ENCODE measurements at regions not wholly inside any gene's neighbourhood (a gene's known extent, or its start where the extent isn't known, plus 50 kb on each side); places are given as distances from the start of the nearest gene placed in this dataset.
"Not testable (repeated sequence)": the region's sequence is repeated elsewhere in the genome, so short reads cannot be mapped to it uniquely, and the experiment has no call there.

DNA sequence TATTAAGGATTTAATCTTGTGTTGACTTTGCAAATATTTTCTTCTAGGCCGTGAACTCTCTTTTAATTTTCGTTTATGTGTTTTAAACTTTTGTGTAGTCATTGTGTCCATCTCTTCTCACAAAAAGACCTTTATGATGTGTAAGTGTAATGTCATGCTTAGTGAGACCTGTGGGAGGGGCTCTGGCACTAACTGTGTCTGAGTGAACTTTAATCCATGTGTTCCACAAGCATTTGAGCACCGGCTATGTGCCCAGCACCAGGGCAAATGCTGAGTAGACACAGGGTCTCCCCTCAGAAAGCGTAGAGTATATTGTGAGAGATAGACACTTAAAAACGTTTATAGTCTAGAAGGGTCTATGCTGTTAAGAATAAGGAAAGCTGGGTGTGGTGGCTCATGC lies 272.6 kb upstream of the TUT7 start:
- Mint-ChIP-seq H3K4me3 (no peak overlapping the region), H3K36me3 (ENCODE audit: low read depth) (no peaks in the 10 kb centered on the region), H3K27me3 (no peaks in the 10 kb centered on the region), H3K27ac (no peak overlapping the region), H3K4me1 (ENCODE audit: low read depth) (no peaks in the 10 kb centered on the region), H3K9me3 (no peaks in the 10 kb centered on the region)

DNA sequence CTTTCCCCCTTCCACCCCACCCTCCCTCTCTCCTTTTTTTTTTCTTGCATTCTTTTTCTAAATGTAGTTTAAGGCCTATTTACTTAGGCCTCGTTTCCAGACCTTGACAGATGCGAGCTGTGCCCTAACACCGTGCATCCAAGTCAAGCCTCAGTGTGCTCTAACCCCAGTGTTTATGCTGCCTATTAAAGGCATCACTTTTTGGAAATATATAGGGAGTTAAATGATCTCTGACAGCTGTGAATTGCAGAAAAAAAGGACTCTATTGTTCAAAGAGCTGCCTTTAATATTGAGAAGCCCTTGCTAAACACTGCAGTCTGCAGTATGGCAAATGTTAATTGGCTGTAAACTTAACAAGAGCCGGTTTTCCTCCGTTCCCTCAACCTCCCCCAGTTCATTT lies 270.4 kb upstream of the TUT7 start:
- no peaks in the 10 kb centered on the region for H3K4me1 Mint-ChIP-seq (ENCODE audit: low read depth)
- H3K9me3 Mint-ChIP-seq, result no peaks in the 10 kb centered on the region
- H3K4me3 Mint-ChIP-seq, result no peak overlapping the region
- H3K27me3 Mint-ChIP-seq, result no peaks in the 10 kb centered on the region
- no peak overlapping the region for H3K27ac Mint-ChIP-seq
- H3K36me3 Mint-ChIP-seq (ENCODE audit: low read depth), result no peaks in the 10 kb centered on the region

DNA sequence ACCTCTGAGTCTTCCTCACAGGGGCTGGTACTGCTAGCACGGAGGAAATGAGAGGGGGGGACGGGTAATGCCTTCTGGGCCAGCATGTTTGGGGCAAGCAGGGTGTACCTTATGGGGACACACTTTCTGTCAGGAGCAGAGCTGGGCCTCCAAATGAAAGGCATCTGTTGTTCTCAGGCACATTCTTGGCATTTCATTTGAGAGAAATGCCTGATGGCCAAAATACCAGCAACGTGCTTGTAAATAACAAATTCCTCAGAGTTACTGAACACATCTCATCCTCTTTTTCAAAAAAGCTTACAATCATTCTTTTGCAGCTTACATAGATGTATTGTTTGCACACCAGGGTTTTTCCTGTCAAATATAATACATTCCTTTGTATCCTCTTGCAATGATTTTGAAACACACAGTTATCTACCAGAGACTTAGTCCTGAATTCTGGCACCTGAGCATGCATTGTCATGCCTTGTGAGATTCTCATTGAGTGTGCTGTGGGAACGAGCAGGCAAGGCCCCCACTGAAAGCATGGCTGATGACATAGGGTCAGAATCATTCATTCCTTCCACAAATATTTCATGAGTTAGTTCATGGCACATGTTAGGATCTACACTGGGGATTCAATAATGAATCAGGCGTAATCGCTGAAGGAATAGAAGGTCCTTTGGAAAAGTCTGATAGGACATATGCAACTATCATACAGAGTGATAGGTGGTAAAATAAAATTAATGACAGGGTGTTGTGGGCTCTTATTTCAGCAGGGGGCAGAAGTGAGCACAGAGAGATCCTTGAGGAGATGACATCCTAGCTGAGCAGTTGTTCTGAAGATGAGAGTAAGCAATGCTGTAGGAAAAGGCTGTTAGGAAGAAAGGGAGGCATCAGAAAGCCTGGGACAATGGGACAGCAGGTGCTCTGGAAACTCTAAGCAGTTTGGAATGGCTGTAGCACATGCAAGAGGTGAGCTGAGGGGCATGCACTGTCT lies 260.9 kb upstream of the TUT7 start:
- H3K9me3 Mint-ChIP-seq, result no peaks in the 10 kb centered on the region
- peaks cover 6% of the 10 kb centered on the region for H3K27me3 Mint-ChIP-seq
- no peak overlapping the region for H3K27ac Mint-ChIP-seq
- H3K4me3 Mint-ChIP-seq, result no peak overlapping the region
- no peaks in the 10 kb centered on the region for H3K36me3 Mint-ChIP-seq (ENCODE audit: low read depth)
- no peaks in the 10 kb centered on the region for H3K4me1 Mint-ChIP-seq (ENCODE audit: low read depth)

DNA sequence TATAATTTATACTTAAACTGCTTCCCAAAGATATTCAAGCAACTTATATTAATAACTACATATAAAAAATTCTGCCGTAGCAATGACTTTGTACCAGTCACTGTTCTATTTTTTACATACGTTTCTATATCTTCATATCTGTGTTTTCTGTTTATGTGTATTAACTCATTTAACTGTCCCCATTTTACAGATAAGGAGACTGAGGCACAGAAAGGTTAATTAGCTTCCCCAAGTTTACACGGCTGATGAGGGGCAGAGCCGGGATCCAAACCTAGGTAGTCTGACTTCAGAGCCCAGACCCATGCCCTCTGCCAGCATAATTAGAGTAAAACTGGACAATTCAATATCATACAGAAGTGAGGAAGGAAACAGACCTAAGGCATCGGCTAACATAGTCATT lies 259.7 kb upstream of the TUT7 start:
- Mint-ChIP-seq H3K4me1 (ENCODE audit: low read depth) (no peaks in the 10 kb centered on the region), H3K36me3 (ENCODE audit: low read depth) (no peaks in the 10 kb centered on the region), H3K27me3 (peaks cover 6% of the 10 kb centered on the region), H3K27ac (no peak overlapping the region), H3K4me3 (no peak overlapping the region), H3K9me3 (no peaks in the 10 kb centered on the region)

DNA sequence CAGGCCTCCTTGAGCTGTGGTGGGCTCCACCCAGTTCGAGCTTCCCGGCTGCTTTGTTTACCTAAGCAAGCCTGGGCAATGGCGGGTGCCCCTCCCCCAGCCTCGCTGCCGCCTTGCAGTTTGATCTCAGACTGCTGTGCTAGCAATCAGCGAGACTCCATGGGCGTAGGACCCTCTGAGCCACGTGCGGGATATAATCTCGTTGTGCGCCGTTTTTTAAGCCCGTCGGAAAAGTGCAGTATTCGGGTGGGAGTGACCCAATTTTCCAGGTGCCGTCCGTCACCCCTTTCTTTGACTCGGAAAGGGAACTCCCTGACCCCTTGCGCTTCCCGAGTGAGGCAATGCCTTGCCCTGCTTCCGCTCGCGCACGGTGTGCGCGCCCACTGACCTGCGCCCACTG lies 257.3 kb upstream of the TUT7 start:
- H3K4me1 Mint-ChIP-seq (ENCODE audit: low read depth); H3K9me3 Mint-ChIP-seq; H3K27me3 Mint-ChIP-seq; H3K36me3 Mint-ChIP-seq (ENCODE audit: low read depth); H3K27ac Mint-ChIP-seq; H3K4me3 Mint-ChIP-seq: not testable (repeated sequence)

DNA sequence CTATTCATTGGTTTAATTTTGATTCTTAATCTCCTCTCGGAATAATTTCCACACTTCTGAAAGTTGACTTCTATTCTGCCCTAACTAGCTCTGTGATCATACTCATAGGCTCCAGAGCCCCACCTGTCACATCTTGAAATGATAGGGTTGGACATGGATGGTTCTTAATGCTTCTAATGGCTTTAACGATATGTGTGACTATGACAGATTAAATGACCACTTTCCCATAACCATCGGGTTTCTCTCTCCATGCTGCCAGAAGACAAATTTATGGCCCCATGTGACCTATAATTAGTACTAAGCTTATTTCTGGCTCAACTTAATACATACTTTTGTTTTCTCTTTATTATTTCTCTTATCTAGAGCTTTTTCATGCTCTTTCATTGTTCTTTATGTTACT lies 251.1 kb upstream of the TUT7 start:
- H3K36me3 Mint-ChIP-seq (ENCODE audit: low read depth), result no peaks in the 10 kb centered on the region
- no peak overlapping the region for H3K4me3 Mint-ChIP-seq
- no peaks in the 10 kb centered on the region for H3K4me1 Mint-ChIP-seq (ENCODE audit: low read depth)
- no peaks in the 10 kb centered on the region for H3K9me3 Mint-ChIP-seq
- no peak overlapping the region for H3K27ac Mint-ChIP-seq
- peaks cover 13% of the 10 kb centered on the region for H3K27me3 Mint-ChIP-seq

DNA sequence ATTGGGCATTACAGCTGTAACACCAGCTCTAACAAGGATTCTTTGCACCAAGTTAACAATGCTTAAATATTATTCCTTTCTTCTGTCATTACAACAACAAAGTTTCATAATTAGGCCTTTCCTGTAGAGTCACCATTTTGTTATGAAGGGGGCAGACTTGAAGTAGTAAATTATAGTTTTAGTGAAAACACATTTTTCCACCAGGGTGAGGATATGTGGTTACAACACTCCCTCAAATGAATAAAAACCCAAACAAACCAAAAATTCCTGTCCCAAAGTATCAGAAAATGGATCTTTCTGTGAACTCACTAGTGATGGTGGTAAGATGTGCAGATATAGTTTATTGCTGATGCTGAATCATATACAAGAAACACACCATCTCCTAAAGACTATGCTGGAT lies 250.5 kb upstream of the TUT7 start:
- Mint-ChIP-seq H3K27ac (no peak overlapping the region), H3K4me3 (no peak overlapping the region), H3K9me3 (no peaks in the 10 kb centered on the region), H3K4me1 (ENCODE audit: low read depth) (no peaks in the 10 kb centered on the region), H3K27me3 (peaks cover 19% of the 10 kb centered on the region), H3K36me3 (ENCODE audit: low read depth) (no peaks in the 10 kb centered on the region)

DNA sequence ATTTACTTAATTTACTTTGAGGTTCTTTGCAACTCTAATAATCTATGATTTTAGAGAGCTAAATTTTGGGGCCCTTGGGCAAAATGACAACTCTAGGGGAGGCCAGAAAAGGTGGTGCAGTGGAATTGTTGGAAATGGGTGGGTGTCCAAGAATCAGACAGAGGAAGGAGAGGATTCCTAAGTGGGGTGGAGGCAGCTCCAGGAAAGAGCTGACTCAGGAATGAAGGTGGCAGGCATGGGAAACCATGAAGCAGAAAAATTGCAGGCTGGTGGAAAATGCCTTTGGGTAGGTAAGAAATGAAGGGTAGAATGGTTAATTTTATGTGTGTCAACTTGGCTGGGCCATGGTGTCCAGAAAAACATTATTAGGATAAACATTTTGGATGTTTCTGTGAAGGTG lies 248.5 kb upstream of the TUT7 start:
- H3K36me3 Mint-ChIP-seq (ENCODE audit: low read depth), result no peaks in the 10 kb centered on the region
- peaks cover 21% of the 10 kb centered on the region for H3K27me3 Mint-ChIP-seq
- no peaks in the 10 kb centered on the region for H3K9me3 Mint-ChIP-seq
- no peaks in the 10 kb centered on the region for H3K4me1 Mint-ChIP-seq (ENCODE audit: low read depth)
- H3K27ac Mint-ChIP-seq, result no peak overlapping the region
- H3K4me3 Mint-ChIP-seq, result no peak overlapping the region

DNA sequence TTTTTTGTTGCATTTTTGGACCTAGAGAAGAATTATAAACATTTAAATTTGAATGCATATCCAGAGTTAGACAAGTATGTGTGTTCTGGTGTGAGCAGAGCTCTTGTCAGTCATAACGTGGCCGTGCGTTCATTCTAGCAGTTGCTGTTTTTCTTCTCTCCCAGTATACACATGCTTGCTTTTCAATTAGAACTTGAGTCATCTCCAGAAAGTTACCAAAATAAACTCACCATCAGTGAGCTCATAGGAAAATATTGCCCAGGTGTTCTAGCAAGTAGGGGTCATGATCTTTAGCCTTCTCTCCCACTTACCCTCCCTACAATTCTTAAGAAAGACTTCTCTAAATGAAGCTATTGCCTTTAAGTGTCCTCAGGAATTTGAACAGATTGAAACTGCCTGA lies 247.5 kb upstream of the TUT7 start:
- peaks cover 21% of the 10 kb centered on the region for H3K27me3 Mint-ChIP-seq
- H3K36me3 Mint-ChIP-seq (ENCODE audit: low read depth), result no peaks in the 10 kb centered on the region
- no peaks in the 10 kb centered on the region for H3K9me3 Mint-ChIP-seq
- H3K4me1 Mint-ChIP-seq (ENCODE audit: low read depth), result no peaks in the 10 kb centered on the region
- H3K27ac Mint-ChIP-seq, result no peak overlapping the region
- no peak overlapping the region for H3K4me3 Mint-ChIP-seq

DNA sequence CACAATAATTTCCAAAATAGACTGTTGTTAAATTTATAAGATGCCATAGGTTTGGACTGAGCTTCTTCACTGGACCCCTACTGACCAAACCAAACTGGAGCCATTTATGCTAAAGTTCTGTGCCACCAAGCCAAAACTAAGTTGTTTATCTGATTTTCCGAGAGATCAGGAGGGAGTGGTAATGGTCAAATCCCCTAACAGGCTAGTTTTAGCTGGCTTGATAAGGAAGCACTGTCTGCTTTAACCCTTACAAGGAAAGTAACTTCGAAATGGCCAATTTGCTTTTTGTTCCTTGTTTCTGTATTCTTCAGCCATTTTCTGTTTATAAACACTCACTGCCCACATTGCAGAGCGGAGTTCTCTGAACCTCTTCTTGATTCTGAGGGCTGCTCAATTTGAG lies 246.8 kb upstream of the TUT7 start:
- Mint-ChIP-seq H3K4me1 (ENCODE audit: low read depth) (no peaks in the 10 kb centered on the region), H3K27me3 (peaks cover 21% of the 10 kb centered on the region), H3K9me3 (no peaks in the 10 kb centered on the region), H3K27ac (no peak overlapping the region), H3K4me3 (no peak overlapping the region), H3K36me3 (ENCODE audit: low read depth) (no peaks in the 10 kb centered on the region)

DNA sequence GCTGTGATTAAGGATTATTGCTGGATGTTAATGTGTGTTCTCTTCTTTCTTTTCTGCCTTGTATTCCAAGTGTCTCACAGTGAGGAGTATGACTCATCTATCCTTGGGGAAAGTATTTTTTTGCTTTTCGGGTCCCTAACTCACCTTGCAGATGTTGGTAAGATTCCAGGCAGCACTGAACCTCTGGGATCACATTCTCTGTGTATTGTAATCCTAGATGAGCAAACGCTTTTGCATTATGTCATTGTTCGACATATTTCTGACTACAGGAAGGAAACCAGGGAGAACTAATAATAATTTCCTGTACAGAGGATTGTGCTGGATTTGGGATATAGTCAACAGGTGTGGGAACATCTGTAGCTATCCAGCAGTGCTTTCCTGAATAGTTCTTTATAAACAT lies 246.1 kb upstream of the TUT7 start:
- Mint-ChIP-seq H3K27ac (no peak overlapping the region), H3K9me3 (no peaks in the 10 kb centered on the region), H3K27me3 (peaks cover 19% of the 10 kb centered on the region), H3K36me3 (ENCODE audit: low read depth) (no peaks in the 10 kb centered on the region), H3K4me3 (no peak overlapping the region), H3K4me1 (ENCODE audit: low read depth) (no peaks in the 10 kb centered on the region)

DNA sequence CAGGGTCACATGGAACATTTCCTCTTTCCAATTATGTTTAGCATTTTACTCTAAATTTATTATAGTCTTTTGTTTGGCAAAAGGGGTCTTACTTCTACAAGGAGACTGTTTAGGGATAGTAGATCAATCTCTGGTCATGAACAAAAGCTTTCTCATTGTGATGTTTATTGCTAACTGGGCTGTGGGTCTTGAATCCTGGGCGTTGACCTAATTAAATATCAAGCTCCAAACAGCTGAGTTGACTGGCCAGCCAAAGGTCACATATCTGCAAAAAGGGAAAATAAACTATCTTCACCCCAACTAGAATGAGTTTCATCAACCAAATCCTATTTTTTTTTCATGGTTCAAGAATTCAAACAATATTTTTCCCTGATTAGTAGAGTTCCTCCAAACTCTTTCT lies 245.4 kb upstream of the TUT7 start:
- no peaks in the 10 kb centered on the region for H3K4me1 Mint-ChIP-seq (ENCODE audit: low read depth)
- no peaks in the 10 kb centered on the region for H3K36me3 Mint-ChIP-seq (ENCODE audit: low read depth)
- H3K4me3 Mint-ChIP-seq, result no peak overlapping the region
- no peaks in the 10 kb centered on the region for H3K9me3 Mint-ChIP-seq
- H3K27me3 Mint-ChIP-seq, result peaks cover 17% of the 10 kb centered on the region
- H3K27ac Mint-ChIP-seq, result no peak overlapping the region

DNA sequence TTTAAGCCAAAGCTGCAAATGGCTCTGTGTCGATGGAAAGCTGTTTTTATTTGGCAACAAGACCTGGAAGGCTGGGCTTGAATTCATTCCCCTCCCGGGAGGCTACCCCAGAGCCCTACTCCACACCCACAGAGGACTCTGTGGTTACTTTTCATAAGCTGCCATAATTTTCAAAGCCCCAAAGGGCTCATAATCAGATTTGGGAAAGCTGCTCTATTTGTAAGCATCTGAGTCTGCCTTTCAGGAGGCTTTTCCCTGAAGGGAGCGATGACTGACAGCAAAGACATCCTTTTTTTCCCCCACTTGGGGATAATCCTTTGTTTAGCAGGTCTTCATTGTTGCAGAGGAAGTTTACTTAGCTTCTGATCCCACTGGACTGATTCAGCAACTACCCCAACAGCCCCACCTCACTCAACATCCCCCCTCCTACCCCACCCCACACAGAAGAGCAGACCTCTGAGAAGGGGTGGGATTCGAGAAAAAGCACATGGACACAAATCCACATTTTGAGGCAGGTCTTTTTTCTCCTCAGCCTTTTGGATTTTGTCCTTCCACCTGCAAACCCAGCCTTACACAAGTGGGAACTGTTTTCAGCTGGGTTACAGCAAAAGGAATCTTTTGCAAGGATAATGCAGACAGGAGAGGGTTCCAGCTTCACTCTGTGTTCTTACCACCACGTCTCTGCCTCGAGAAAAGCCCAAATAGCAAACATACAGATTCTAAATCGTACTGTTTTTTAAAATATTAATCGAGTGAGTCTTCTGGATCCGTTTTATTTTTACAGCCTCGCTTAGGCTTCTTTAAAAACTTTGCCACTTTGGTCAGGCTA lies 244.4 kb upstream of the TUT7 start:
- Mint-ChIP-seq H3K9me3 (no peaks in the 10 kb centered on the region), H3K36me3 (ENCODE audit: low read depth) (no peaks in the 10 kb centered on the region), H3K4me3 (no peak overlapping the region), H3K4me1 (ENCODE audit: low read depth) (no peaks in the 10 kb centered on the region), H3K27me3 (peaks cover 17% of the 10 kb centered on the region), H3K27ac (no peak overlapping the region)

DNA sequence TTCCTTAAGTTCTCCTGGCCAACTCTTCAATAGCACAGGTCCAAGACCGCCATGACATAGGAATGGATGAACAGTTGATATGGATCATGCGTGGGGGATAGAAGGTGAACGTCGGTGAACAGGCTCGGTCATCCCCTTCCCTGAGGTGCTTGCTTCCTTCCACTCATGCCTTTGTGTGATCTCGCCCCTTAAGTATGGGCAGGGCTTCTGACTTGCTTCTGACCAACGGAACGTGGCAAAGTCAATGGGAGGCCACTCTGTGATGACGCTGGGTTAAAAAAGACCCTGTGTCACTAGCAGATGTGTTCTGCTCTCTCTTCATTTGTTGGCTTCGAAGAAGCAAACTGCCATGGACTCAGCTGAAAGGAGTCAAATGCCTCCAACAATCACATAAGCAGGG lies 240.5 kb upstream of the TUT7 start:
- no peaks in the 10 kb centered on the region for H3K36me3 Mint-ChIP-seq (ENCODE audit: low read depth)
- no peak overlapping the region for H3K27ac Mint-ChIP-seq
- no peak overlapping the region for H3K4me3 Mint-ChIP-seq
- H3K9me3 Mint-ChIP-seq, result no peaks in the 10 kb centered on the region
- peaks cover 2% of the 10 kb centered on the region for H3K27me3 Mint-ChIP-seq
- H3K4me1 Mint-ChIP-seq (ENCODE audit: low read depth), result no peaks in the 10 kb centered on the region

DNA sequence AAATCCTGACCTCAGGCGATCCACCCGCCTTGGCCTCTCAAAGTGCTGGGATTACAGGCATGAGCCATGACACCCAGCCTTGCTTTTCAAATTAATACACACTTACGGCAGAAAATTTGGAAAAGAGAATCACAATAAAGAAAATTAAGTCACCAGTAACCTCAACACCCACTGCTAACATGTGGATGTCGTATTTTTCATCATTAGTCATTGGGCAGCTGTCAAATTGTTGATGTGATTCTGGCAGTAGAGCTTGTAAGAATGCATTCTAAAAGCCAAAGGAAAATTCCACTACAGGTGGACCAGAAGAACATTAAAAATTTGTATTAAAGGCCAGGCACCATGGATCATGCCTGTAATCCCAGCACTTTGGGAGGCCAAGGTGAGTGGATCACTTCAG lies 237.3 kb upstream of the TUT7 start:
- Mint-ChIP-seq H3K27ac (no peak overlapping the region), H3K27me3 (peaks cover 3% of the 10 kb centered on the region), H3K9me3 (no peaks in the 10 kb centered on the region), H3K36me3 (ENCODE audit: low read depth) (no peaks in the 10 kb centered on the region), H3K4me1 (ENCODE audit: low read depth) (no peaks in the 10 kb centered on the region), H3K4me3 (no peak overlapping the region)
